ENCODE measurements at regions not wholly inside any gene's neighbourhood (a gene's known extent, or its start where the extent isn't known, plus 50 kb on each side); places are given as distances from the start of the nearest gene placed in this dataset.

- Histone ChIP-seq H3K27me3 (no peaks in the 10 kb centered on the region), H3K27ac (no peak overlapping the region), H3K9me3 (no peaks in the 10 kb centered on the region), H3K36me3 (no peaks in the 10 kb centered on the region), H3K4me1 (no peaks in the 10 kb centered on the region), H3K4me3 (no peak overlapping the region)
- no peak for TF ChIP-seq POLR2A (IDR thresholded peaks at IDR 0.05)
- no peak for TF ChIP-seq POLR2AphosphoS5 (IDR thresholded peaks at IDR 0.05)
- TF ChIP-seq CTCF (IDR thresholded peaks at IDR 0.05) = no peak
- no peak for TF ChIP-seq EP300 (IDR thresholded peaks at IDR 0.05; ENCODE audit: low read depth)
- in situ Hi-C loops (cut with MboI; ENCODE audit: low pct_ligation_motif_present in 1 of 4, low pct_unique_long_range_greater_than_20kb in 1 of 4, low sequenced_read_pairs in 3 of 4) (no loop called here), intact Hi-C loops (cut with DNase I; ENCODE audit: low total_unique reads) (no loop called here)
- no peak for DNase-seq
- 54 to 57% methylated on average over 4 of the region's 4 CpGs for WGBS, 2 donors (ENCODE audit: low coverage in 1 of 2)
Measured at GRCh38 chr3:94413336-94414108, 350.7 kb downstream of the NSUN3 start.

- WGBS, 2 donors (ENCODE audit: low coverage in 1 of 2) = 75 to 76% methylated on average over 1 to 2 of the region's 2 CpGs
- in situ Hi-C loops (cut with MboI; ENCODE audit: low pct_ligation_motif_present in 1 of 4, low pct_unique_long_range_greater_than_20kb in 1 of 4, low sequenced_read_pairs in 3 of 4) = no loop called here
- Histone ChIP-seq H3K27ac (no peak overlapping the region), H3K4me1 (no peaks in the 10 kb centered on the region), H3K4me3 (no peak overlapping the region), H3K36me3 (no peaks in the 10 kb centered on the region), H3K9me3 (no peaks in the 10 kb centered on the region), H3K27me3 (no peaks in the 10 kb centered on the region)
- TF ChIP-seq POLR2AphosphoS5 (IDR thresholded peaks at IDR 0.05) (no peak), POLR2A (IDR thresholded peaks at IDR 0.05) (no peak), EP300 (IDR thresholded peaks at IDR 0.05; ENCODE audit: low read depth) (no peak)
- DNase-seq = no peak
- intact Hi-C loops (cut with DNase I; ENCODE audit: low total_unique reads) = no loop called here
Measured at GRCh38 chr3:94414418-94414817, 351.6 kb downstream of the NSUN3 start.

- WGBS, 2 donors (ENCODE audit: low coverage in 1 of 2) = 77 to 82% methylated on average over 4 of the region's 4 CpGs
- in situ Hi-C loops (cut with MboI; ENCODE audit: low pct_ligation_motif_present in 1 of 4, low pct_unique_long_range_greater_than_20kb in 1 of 4, low sequenced_read_pairs in 3 of 4) = no loop called here
- no peak for DNase-seq
Measured at GRCh38 chr3:94416768-94417167, 353.9 kb downstream of the NSUN3 start.

GRCh38 chr3:94417963-94418455 is 355.1 kb downstream of the NSUN3 start:
- WGBS, 2 donors (ENCODE audit: low coverage in 1 of 2) = 89 to 100% methylated on average over 1 to 6 of the region's 6 CpGs
- Histone ChIP-seq H3K27me3 (no peaks in the 10 kb centered on the region), H3K4me1 (no peaks in the 10 kb centered on the region), H3K36me3 (no peaks in the 10 kb centered on the region), H3K4me3 (no peak overlapping the region), H3K27ac (no peak overlapping the region), H3K9me3 (no peaks in the 10 kb centered on the region)
- no peak for DNase-seq
- in situ Hi-C loops (cut with MboI; ENCODE audit: low pct_ligation_motif_present in 1 of 4, low pct_unique_long_range_greater_than_20kb in 1 of 4, low sequenced_read_pairs in 3 of 4) = no loop called here
- intact Hi-C loops (cut with DNase I; ENCODE audit: low total_unique reads) = no loop called here
- TF ChIP-seq CTCF (IDR thresholded peaks at IDR 0.05) = no peak
- no peak for TF ChIP-seq EP300 (IDR thresholded peaks at IDR 0.05; ENCODE audit: low read depth)
- no peak for TF ChIP-seq POLR2AphosphoS5 (IDR thresholded peaks at IDR 0.05)
- no peak for TF ChIP-seq POLR2A (IDR thresholded peaks at IDR 0.05)

More at GRCh38 chr3:94416768-94417167, 353.9 kb downstream of the NSUN3 start:
- Histone ChIP-seq H3K9me3 (no peaks in the 10 kb centered on the region), H3K36me3 (no peaks in the 10 kb centered on the region), H3K4me1 (no peaks in the 10 kb centered on the region), H3K27me3 (no peaks in the 10 kb centered on the region), H3K4me3 (no peak overlapping the region), H3K27ac (no peak overlapping the region)
- intact Hi-C loops (cut with DNase I; ENCODE audit: low total_unique reads) = no loop called here
- TF ChIP-seq POLR2A (IDR thresholded peaks at IDR 0.05) = no peak

GRCh38 chr3:94420931-94421330 is 358.1 kb downstream of the NSUN3 start:
- no peak for TF ChIP-seq CTCF (IDR thresholded peaks at IDR 0.05)
- no peak for TF ChIP-seq EP300 (IDR thresholded peaks at IDR 0.05; ENCODE audit: low read depth)
- TF ChIP-seq POLR2AphosphoS5 (IDR thresholded peaks at IDR 0.05) = no peak
- no peak for TF ChIP-seq POLR2A (IDR thresholded peaks at IDR 0.05)
- Histone ChIP-seq H3K9me3 (no peaks in the 10 kb centered on the region), H3K4me1 (no peaks in the 10 kb centered on the region), H3K4me3 (no peak overlapping the region), H3K27ac (no peak overlapping the region), H3K36me3 (no peaks in the 10 kb centered on the region), H3K27me3 (no peaks in the 10 kb centered on the region)
- no peak for DNase-seq
- in situ Hi-C loops (cut with MboI; ENCODE audit: low pct_ligation_motif_present in 1 of 4, low pct_unique_long_range_greater_than_20kb in 1 of 4, low sequenced_read_pairs in 3 of 4) (no loop called here), intact Hi-C loops (cut with DNase I; ENCODE audit: low total_unique reads) (no loop called here)
- WGBS, 2 donors (ENCODE audit: low coverage in 1 of 2) = 78 to 100% methylated on average over 1 of the region's 1 CpG

Data from transverse colon (tissue), 4 donors.